Lower leg skin (tissue), 3 donors: ENCODE measurements at regions not wholly inside any gene's neighbourhood (a gene's known extent, or its start where the extent isn't known, plus 50 kb on each side); places are given as distances from the start of the nearest gene placed in this dataset.

ENCODE experiments used
- POLR2A ChIP-seq, 2 donors: fragments of 450-650 bp; IDR thresholded peaks; one replicate each; pipeline ENCODE4 v1.6.1; 2016 to 2017; ENCODE audit warnings: antibody characterized with exemption in 2 of 2, mild to moderate bottlenecking in 1 of 2, moderate library complexity in 1 of 2
- TF ChIP-seq, protein P1 (sequence below), 3 donors: fragments of 450-650 bp; IDR thresholded peaks; one replicate each; pipeline ENCODE4 v1.5.1; 2016; ENCODE audit warnings: antibody characterized with exemption in 3 of 3, mild to moderate bottlenecking in 3 of 3, moderate library complexity in 2 of 3

GRCh38 chr4:85084371-85085094, 118.0 kb upstream of the WDFY3 start:
- TF ChIP-seq, protein P1, sequence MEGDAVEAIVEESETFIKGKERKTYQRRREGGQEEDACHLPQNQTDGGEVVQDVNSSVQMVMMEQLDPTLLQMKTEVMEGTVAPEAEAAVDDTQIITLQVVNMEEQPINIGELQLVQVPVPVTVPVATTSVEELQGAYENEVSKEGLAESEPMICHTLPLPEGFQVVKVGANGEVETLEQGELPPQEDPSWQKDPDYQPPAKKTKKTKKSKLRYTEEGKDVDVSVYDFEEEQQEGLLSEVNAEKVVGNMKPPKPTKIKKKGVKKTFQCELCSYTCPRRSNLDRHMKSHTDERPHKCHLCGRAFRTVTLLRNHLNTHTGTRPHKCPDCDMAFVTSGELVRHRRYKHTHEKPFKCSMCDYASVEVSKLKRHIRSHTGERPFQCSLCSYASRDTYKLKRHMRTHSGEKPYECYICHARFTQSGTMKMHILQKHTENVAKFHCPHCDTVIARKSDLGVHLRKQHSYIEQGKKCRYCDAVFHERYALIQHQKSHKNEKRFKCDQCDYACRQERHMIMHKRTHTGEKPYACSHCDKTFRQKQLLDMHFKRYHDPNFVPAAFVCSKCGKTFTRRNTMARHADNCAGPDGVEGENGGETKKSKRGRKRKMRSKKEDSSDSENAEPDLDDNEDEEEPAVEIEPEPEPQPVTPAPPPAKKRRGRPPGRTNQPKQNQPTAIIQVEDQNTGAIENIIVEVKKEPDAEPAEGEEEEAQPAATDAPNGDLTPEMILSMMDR (IDR thresholded peaks at IDR 0.05), result no peak
- TF ChIP-seq POLR2A (IDR thresholded peaks at IDR 0.05), result no peak
